GM12873 (cell line): ENCODE measurements at regions not wholly inside any gene's neighbourhood (a gene's known extent, or its start where the extent isn't known, plus 50 kb on each side); places are given as distances from the start of the nearest gene placed in this dataset.

Experiments
- CTCF ChIP-seq: IDR thresholded peaks from 2 replicates; pipeline ENCODE4 v1.5.1; 2012; ENCODE audit warnings: low read depth, mild to moderate bottlenecking, moderate library complexity, low read length, control low read depth; ENCODE audit not compliant: insufficient read depth; ENCODE audit errors: missing control alignments

- TF ChIP-seq CTCF, result peak; percentile 61
These were observed 59.5 kb upstream of the KDR start for GRCh38 chr4:55184600-55185523.

GRCh38 chr4:55186123-55186522 is 60.7 kb upstream of the KDR start:
- no peak for TF ChIP-seq CTCF

GRCh38 chr4:55186700-55187099 is 61.3 kb upstream of the KDR start:
- TF ChIP-seq CTCF, result no peak

GRCh38 chr4:55214172-55214571 is 88.8 kb upstream of the KDR start:
- no peak for TF ChIP-seq CTCF

GRCh38 chr4:55215087-55215486 is 89.7 kb upstream of the KDR start:
- no peak for TF ChIP-seq CTCF

GRCh38 chr4:55216863-55217635 is 91.7 kb upstream of the KDR start:
- TF ChIP-seq CTCF, result no peak

GRCh38 chr4:55218041-55218440 is 92.6 kb upstream of the KDR start:
- TF ChIP-seq CTCF, result no peak
